ENCODE measurements at regions not wholly inside any gene's neighbourhood (a gene's known extent, or its start where the extent isn't known, plus 50 kb on each side); places are given as distances from the start of the nearest gene placed in this dataset.
A peak's percentile ranks its signal among the peaks of the same experiment; 100 is the strongest.

DNA sequence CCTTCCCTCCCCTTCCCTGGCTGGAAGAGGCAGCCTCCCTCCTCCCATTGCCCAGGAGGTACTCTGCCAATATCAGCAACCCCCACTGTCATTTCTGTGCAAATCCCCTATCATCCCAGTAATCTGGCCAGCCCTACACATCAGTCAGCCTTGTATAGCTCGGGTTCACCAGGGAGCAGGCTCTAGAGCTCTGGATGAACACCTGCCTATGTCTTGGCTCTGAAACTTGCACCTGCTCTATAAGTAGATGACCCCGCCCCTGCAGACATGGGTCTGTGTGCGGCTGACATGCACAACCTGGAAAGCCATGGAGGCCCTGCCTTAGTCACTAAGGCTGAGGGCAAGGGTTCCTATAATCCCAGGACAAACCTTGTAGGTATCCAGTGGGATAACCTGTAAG is 1042.9 kb downstream of the UQCRFS1 start:
- H3K4me3 Mint-ChIP-seq: no peak overlapping the region
- no peaks in the 10 kb centered on the region for H3K4me1 ChIP-seq (ENCODE audit: control insufficient read depth, insufficient read depth, low read length, poor library complexity, severe bottlenecking)
- no peaks in the 10 kb centered on the region for H3K36me3 Mint-ChIP-seq
- H3K9me3 ChIP-seq (ENCODE audit: control insufficient read depth in 2 of 2, low read length in 2 of 2): peaks cover 1 to 4% of the 10 kb centered on the region in 2 experiments
- H3K27ac ChIP-seq (ENCODE audit: insufficient read depth, low read length, poor library complexity, severe bottlenecking): no peak overlapping the region
- no peaks in the 10 kb centered on the region for H3K27me3 ChIP-seq (ENCODE audit: control insufficient read depth, insufficient read depth, low read length)
- ATAC-seq (ENCODE audit: low read depth in 2 of 2) (no peak), DNase-seq (no peak)
- peak overlapping the region in 1 of 3 donors; percentile 46 for H3K27ac Mint-ChIP-seq
- no peaks in the 10 kb centered on the region for H3K36me3 ChIP-seq (ENCODE audit: control insufficient read depth, insufficient read depth, low read length)
- no peak overlapping the region for H3K4me3 ChIP-seq (ENCODE audit: low read depth, low read length)
- peaks cover 0 to 28% (median 16%) of the 10 kb centered on the region in 7 donors for H3K9me3 Mint-ChIP-seq
- no peaks in the 10 kb centered on the region for H3K27me3 Mint-ChIP-seq
- H3K4me1 Mint-ChIP-seq: no peaks in the 10 kb centered on the region

DNA sequence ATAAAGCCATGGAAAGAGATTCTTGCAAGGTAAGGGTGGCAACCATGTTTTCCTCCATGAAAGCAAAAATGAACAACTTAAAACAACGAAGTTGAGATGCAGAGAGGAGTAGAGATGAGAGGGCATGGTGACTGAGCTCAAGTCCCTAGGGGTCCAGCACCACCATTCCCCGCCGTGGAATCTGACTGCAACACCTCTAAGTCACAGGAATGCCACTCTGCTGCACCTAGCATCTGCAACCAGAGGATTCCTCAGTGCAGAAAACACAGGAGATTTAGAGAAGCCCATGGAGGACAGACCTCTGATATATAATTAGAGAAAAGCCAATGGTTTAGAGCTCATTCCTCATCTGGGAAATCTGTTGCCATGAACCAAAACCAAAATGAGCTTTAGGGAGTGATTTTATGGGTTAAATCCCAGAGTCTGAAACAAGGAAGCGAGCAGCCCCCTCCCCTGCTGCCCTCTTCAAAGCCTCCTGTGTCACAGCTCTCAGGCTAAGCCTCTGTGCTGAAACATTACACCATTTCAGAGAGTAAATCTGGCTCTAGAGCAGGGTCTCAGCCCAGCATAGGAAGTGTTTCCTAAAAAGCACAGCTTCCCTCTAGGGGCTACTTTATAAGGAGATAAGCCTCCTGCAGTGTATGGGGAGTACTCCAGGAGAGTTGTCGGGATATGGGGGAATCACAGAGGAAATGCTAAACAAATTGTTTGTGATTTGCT is 1043.6 kb downstream of the UQCRFS1 start:
- Histone ChIP-seq H3K4me3 (ENCODE audit: low read depth, low read length) (no peak overlapping the region), H3K4me1 (ENCODE audit: control insufficient read depth, insufficient read depth, low read length, poor library complexity, severe bottlenecking) (no peaks in the 10 kb centered on the region), H3K27ac (ENCODE audit: insufficient read depth, low read length, poor library complexity, severe bottlenecking) (no peak overlapping the region), H3K27me3 (ENCODE audit: control insufficient read depth, insufficient read depth, low read length) (no peaks in the 10 kb centered on the region), H3K36me3 (ENCODE audit: control insufficient read depth, insufficient read depth, low read length) (no peaks in the 10 kb centered on the region), H3K9me3 (ENCODE audit: control insufficient read depth in 2 of 2, low read length in 2 of 2) (peaks cover 1 to 4% of the 10 kb centered on the region in 2 experiments)
- Mint-ChIP-seq H3K9me3 (peaks cover 0 to 28% (median 16%) of the 10 kb centered on the region in 7 donors), H3K4me1 (no peaks in the 10 kb centered on the region), H3K4me3 (no peak overlapping the region), H3K27ac (no peak overlapping the region), H3K27me3 (no peaks in the 10 kb centered on the region), H3K36me3 (no peaks in the 10 kb centered on the region)
- ATAC-seq (ENCODE audit: low read depth in 2 of 2) (no peak), DNase-seq (no peak)

DNA sequence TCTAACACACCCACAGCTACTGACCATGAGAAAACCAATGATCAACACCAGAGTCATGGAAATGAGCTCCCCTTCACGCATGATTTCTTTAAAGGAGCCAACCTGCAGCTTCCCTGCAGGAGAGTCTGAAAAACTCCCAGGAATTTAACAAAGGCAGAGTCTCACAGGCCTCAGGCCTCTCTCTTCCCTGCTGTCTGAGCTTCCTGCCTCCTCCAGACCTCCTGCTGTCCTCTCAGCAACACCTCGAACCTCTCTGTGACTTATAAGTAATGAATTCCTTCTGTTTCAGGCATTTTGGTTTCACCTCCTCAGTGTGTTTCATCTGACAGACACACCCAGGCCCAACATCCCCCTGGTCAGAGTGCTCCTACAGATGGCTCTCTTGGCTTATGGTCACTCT is 1044.4 kb downstream of the UQCRFS1 start:
- Histone ChIP-seq H3K27ac (ENCODE audit: insufficient read depth, low read length, poor library complexity, severe bottlenecking) (no peak overlapping the region), H3K4me1 (ENCODE audit: control insufficient read depth, insufficient read depth, low read length, poor library complexity, severe bottlenecking) (no peaks in the 10 kb centered on the region), H3K4me3 (ENCODE audit: low read depth, low read length) (no peak overlapping the region), H3K9me3 (ENCODE audit: control insufficient read depth in 2 of 2, low read length in 2 of 2) (peaks cover 1 to 4% of the 10 kb centered on the region in 2 experiments), H3K27me3 (ENCODE audit: control insufficient read depth, insufficient read depth, low read length) (no peaks in the 10 kb centered on the region), H3K36me3 (ENCODE audit: control insufficient read depth, insufficient read depth, low read length) (no peaks in the 10 kb centered on the region)
- H3K4me1 Mint-ChIP-seq: no peaks in the 10 kb centered on the region
- H3K27me3 Mint-ChIP-seq: no peaks in the 10 kb centered on the region
- no peak overlapping the region for H3K4me3 Mint-ChIP-seq
- DNase-seq (no peak), ATAC-seq (ENCODE audit: low read depth in 2 of 2) (no peak)
- peaks cover 0 to 28% (median 16%) of the 10 kb centered on the region in 7 donors for H3K9me3 Mint-ChIP-seq
- H3K27ac Mint-ChIP-seq: no peak overlapping the region
- H3K36me3 Mint-ChIP-seq: no peaks in the 10 kb centered on the region

DNA sequence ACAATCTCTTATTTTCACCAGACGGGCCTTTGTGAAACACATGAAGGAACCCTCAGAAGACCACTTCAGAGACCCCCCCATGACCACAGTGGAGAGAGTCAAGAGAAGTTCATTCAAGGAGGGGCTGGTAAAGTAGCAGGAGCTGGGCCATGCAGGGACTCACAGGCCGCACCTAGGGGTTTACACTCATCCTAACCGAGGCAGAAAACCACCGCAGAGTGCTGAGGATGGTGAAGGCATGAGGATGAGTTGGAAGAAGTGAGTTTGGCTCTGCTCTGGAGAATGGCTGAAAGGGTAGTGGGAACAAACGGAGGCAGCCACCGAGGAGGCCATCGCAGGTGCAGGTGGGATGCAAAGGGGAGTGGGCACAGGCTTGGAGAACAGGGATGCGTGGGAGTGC is 1046.9 kb downstream of the UQCRFS1 start:
- H3K27me3 Mint-ChIP-seq: no peaks in the 10 kb centered on the region
- no peaks in the 10 kb centered on the region for H3K4me1 Mint-ChIP-seq
- Histone ChIP-seq H3K36me3 (ENCODE audit: control insufficient read depth, insufficient read depth, low read length) (no peaks in the 10 kb centered on the region), H3K4me3 (ENCODE audit: low read depth, low read length) (no peak overlapping the region), H3K27ac (ENCODE audit: insufficient read depth, low read length, poor library complexity, severe bottlenecking) (no peak overlapping the region), H3K9me3 (ENCODE audit: control insufficient read depth in 2 of 2, low read length in 2 of 2) (peaks cover 1 to 4% of the 10 kb centered on the region in 2 experiments), H3K27me3 (ENCODE audit: control insufficient read depth, insufficient read depth, low read length) (no peaks in the 10 kb centered on the region), H3K4me1 (ENCODE audit: control insufficient read depth, insufficient read depth, low read length, poor library complexity, severe bottlenecking) (no peaks in the 10 kb centered on the region)
- H3K4me3 Mint-ChIP-seq: no peak overlapping the region
- H3K9me3 Mint-ChIP-seq: peaks cover 0 to 25% (median 8%) of the 10 kb centered on the region in 7 donors
- no peak overlapping the region for H3K27ac Mint-ChIP-seq
- no peak for DNase-seq
- no peaks in the 10 kb centered on the region for H3K36me3 Mint-ChIP-seq
- no peak for ATAC-seq (ENCODE audit: low read depth in 2 of 2)

DNA sequence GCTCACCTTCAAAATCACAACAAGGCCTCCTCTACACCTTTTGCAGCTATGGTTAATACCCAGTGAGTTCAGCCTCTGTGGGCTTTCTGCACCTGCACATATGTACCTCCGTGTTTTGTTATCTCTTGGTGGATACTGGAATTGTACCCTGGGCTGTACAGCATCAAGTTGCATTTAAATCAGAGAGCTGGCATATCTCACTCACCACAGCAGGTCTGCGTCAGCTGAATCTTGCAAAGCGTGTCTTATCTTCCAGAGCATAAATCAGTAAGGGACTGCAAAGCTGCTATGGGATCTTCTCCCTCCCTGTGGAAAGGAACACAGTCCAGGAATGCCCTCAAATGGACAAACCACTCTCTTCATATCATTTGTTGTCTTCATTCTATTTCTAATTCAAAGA is 1048.7 kb downstream of the UQCRFS1 start:
- Histone ChIP-seq H3K36me3 (ENCODE audit: control insufficient read depth, insufficient read depth, low read length) (no peaks in the 10 kb centered on the region), H3K4me3 (ENCODE audit: low read depth, low read length) (no peak overlapping the region), H3K27me3 (ENCODE audit: control insufficient read depth, insufficient read depth, low read length) (no peaks in the 10 kb centered on the region), H3K27ac (ENCODE audit: insufficient read depth, low read length, poor library complexity, severe bottlenecking) (no peak overlapping the region), H3K4me1 (ENCODE audit: control insufficient read depth, insufficient read depth, low read length, poor library complexity, severe bottlenecking) (no peaks in the 10 kb centered on the region), H3K9me3 (ENCODE audit: control insufficient read depth in 2 of 2, low read length in 2 of 2) (peaks cover 1 to 8% of the 10 kb centered on the region in 2 experiments)
- Mint-ChIP-seq H3K9me3 (peaks cover 0 to 25% (median 11%) of the 10 kb centered on the region in 7 donors), H3K36me3 (no peaks in the 10 kb centered on the region), H3K4me1 (no peaks in the 10 kb centered on the region), H3K27ac (no peak overlapping the region), H3K27me3 (no peaks in the 10 kb centered on the region), H3K4me3 (no peak overlapping the region)
- DNase-seq: no peak
- ATAC-seq (ENCODE audit: low read depth in 2 of 2): no peak

DNA sequence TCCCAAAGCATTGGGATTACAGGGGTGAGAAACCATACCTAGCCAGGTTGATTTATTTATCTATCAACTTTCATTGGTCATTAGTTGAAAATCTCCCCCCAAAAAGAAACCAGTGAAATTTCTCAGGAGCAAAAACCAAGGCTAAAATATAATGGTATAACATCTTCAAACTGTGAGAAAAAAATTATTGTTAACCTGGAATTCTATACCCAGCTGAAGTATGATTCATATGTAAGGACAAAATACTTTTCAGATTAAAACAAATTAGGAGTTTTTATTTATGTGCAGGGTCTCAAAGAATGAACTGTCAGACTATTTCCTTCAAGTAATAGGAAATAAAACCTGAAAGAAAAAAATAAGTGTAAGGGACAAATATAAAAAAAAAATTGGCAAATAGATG is 1053.9 kb downstream of the UQCRFS1 start:
- H3K4me3 Mint-ChIP-seq: no peak overlapping the region
- no peaks in the 10 kb centered on the region for H3K4me1 Mint-ChIP-seq
- Histone ChIP-seq H3K9me3 (ENCODE audit: control insufficient read depth in 2 of 2, low read length in 2 of 2) (peaks cover 0 to 10% of the 10 kb centered on the region in 2 experiments), H3K27ac (ENCODE audit: insufficient read depth, low read length, poor library complexity, severe bottlenecking) (no peak overlapping the region), H3K4me1 (ENCODE audit: control insufficient read depth, insufficient read depth, low read length, poor library complexity, severe bottlenecking) (no peaks in the 10 kb centered on the region), H3K4me3 (ENCODE audit: low read depth, low read length) (no peak overlapping the region), H3K36me3 (ENCODE audit: control insufficient read depth, insufficient read depth, low read length) (no peaks in the 10 kb centered on the region), H3K27me3 (ENCODE audit: control insufficient read depth, insufficient read depth, low read length) (no peaks in the 10 kb centered on the region)
- H3K27ac Mint-ChIP-seq: no peak overlapping the region
- H3K36me3 Mint-ChIP-seq: no peaks in the 10 kb centered on the region
- ATAC-seq (ENCODE audit: low read depth in 2 of 2) (no peak), DNase-seq (no peak)
- no peaks in the 10 kb centered on the region for H3K27me3 Mint-ChIP-seq
- H3K9me3 Mint-ChIP-seq: peaks cover 2 to 36% (median 13%) of the 10 kb centered on the region in 7 donors

DNA sequence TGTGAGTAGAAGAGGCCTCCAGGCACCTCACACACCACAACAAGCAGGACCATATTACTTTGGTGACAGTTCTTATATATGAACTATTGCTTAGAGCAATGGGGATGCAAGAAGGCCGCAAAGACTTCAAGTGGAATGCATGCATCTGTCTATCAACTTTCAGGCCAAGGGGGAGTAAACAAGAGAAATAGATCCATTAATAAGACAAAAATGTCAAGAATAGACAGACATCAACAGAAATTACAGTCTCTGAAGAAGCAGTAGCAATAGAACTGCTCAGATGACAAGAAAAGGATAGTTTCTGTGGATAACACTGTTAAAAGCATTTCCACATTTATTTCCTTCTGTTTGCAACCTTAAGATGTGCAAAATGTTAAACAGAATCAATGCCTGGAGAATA is 1057.7 kb downstream of the UQCRFS1 start:
- Mint-ChIP-seq H3K36me3 (no peaks in the 10 kb centered on the region), H3K4me3 (no peak overlapping the region), H3K27ac (no peak overlapping the region), H3K4me1 (no peaks in the 10 kb centered on the region), H3K9me3 (peaks cover 2 to 24% (median 14%) of the 10 kb centered on the region in 7 donors), H3K27me3 (no peaks in the 10 kb centered on the region)
- H3K4me1 ChIP-seq (ENCODE audit: control insufficient read depth, insufficient read depth, low read length, poor library complexity, severe bottlenecking): no peaks in the 10 kb centered on the region
- H3K36me3 ChIP-seq (ENCODE audit: control insufficient read depth, insufficient read depth, low read length): no peaks in the 10 kb centered on the region
- no peaks in the 10 kb centered on the region for H3K27me3 ChIP-seq (ENCODE audit: control insufficient read depth, insufficient read depth, low read length)
- ATAC-seq (ENCODE audit: low read depth in 2 of 2) (no peak), DNase-seq (no peak)
- H3K27ac ChIP-seq (ENCODE audit: insufficient read depth, low read length, poor library complexity, severe bottlenecking): no peak overlapping the region
- peaks cover 0 to 7% of the 10 kb centered on the region in 2 experiments for H3K9me3 ChIP-seq (ENCODE audit: control insufficient read depth in 2 of 2, low read length in 2 of 2)
- no peak overlapping the region for H3K4me3 ChIP-seq (ENCODE audit: low read depth, low read length)

DNA sequence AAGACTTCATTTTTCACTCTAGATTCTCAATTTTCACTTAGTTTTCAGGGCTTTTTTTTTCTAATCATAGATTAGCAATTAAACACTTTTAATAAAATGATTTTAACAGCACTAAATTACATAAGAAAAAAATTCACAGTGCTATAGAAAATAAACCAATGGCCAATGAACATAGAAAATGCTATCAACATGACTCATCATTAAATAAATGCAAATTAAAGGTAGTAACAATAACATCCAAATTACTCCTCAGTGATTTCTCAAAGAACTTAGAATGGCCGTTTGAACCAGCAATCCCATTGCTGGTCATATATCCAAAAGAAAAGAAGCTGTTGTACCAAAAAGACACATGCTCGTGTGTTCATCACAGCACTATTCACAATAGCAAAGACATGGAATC is 1058.9 kb downstream of the UQCRFS1 start:
- Histone ChIP-seq H3K27ac (ENCODE audit: insufficient read depth, low read length, poor library complexity, severe bottlenecking) (no peak overlapping the region), H3K4me1 (ENCODE audit: control insufficient read depth, insufficient read depth, low read length, poor library complexity, severe bottlenecking) (no peaks in the 10 kb centered on the region), H3K36me3 (ENCODE audit: control insufficient read depth, insufficient read depth, low read length) (no peaks in the 10 kb centered on the region), H3K27me3 (ENCODE audit: control insufficient read depth, insufficient read depth, low read length) (no peaks in the 10 kb centered on the region), H3K9me3 (ENCODE audit: control insufficient read depth in 2 of 2, low read length in 2 of 2) (peaks cover 0 to 7% of the 10 kb centered on the region in 2 experiments), H3K4me3 (ENCODE audit: low read depth, low read length) (no peak overlapping the region)
- Mint-ChIP-seq H3K27ac (no peak overlapping the region), H3K4me1 (no peaks in the 10 kb centered on the region), H3K27me3 (no peaks in the 10 kb centered on the region), H3K9me3 (peaks cover 2 to 21% (median 12%) of the 10 kb centered on the region in 7 donors), H3K4me3 (no peak overlapping the region), H3K36me3 (no peaks in the 10 kb centered on the region)
- ATAC-seq (ENCODE audit: low read depth in 2 of 2) (no peak), DNase-seq (no peak)

All from CD4-positive, CD25-positive, alpha-beta regulatory T cell (primary cell).